ENCODE measurements at regions not wholly inside any gene's neighbourhood (a gene's known extent, or its start where the extent isn't known, plus 50 kb on each side); places are given as distances from the start of the nearest gene placed in this dataset.

GRCh38 chr1:62373221-62373620 lies 54.0 kb upstream of the KANK4 start:
- Histone ChIP-seq H3K27me3 (replicated peaks in 1 of 2; ENCODE audit: control insufficient read depth in 2 of 2, insufficient read depth in 2 of 2, low read length in 1 of 2) (no peaks in the 10 kb centered on the region), H4K20me1 (ENCODE audit: control insufficient read depth, insufficient read depth) (no peaks in the 10 kb centered on the region), H3K9me3 (replicated peaks; ENCODE audit: control insufficient read depth, insufficient read depth, low read length) (no peaks in the 10 kb centered on the region), H3K36me3 (ENCODE audit: control insufficient read depth in 2 of 2, insufficient read depth in 2 of 2, low read length in 1 of 2) (no peaks in the 10 kb centered on the region), H3K9ac (ENCODE audit: control insufficient read depth, insufficient read depth, low read length) (no peak overlapping the region), H3K4me1 (ENCODE audit: control insufficient read depth, insufficient read depth, low read length) (no peaks in the 10 kb centered on the region), H3K4me3 (no peak overlapping the region), H3K27ac (ENCODE audit: control insufficient read depth, insufficient read depth) (no peak overlapping the region), H2AFZ (ENCODE audit: control insufficient read depth, low read depth, low read length) (no peak overlapping the region), H3K79me2 (ENCODE audit: control insufficient read depth, insufficient read depth, low read length) (no peaks in the 10 kb centered on the region), H3K4me2 (ENCODE audit: control insufficient read depth, insufficient read depth) (no peak overlapping the region)
- SMC1A ChIA-PET (ENCODE audit: uncharacterized antibody, unreplicated experiment), result no interaction called here
- CTCF ChIA-PET, result interaction anchor here (0.6 kb wide), 1 partner anchor 570 kb away, joined by 3 read pairs; no protein-coding TSS in a partner anchor
- ATAC-seq (no peak), DNase-seq (ENCODE audit: low read depth, low spot score) (no peak), FAIRE-seq (no peak)
- BruUV-seq (replicated peaks), result no TSS peak
- RAD21 ChIA-PET (ENCODE audit: unreplicated experiment), result no interaction called here
- POLR2A ChIA-PET, result no interaction called here
- in situ Hi-C loops (cut with MboI), result no loop called here
- no peak for TF ChIP-seq SMARCA5 (IDR thresholded peaks at IDR 0.05)
- no peak for TF ChIP-seq CHD4 (IDR thresholded peaks at IDR 0.05)
- no peak for TF ChIP-seq E4F1 (IDR thresholded peaks at IDR 0.05; ENCODE audit: borderline replicate concordance, partially characterized antibody)
- no peak for TF ChIP-seq TBL1XR1 (IDR thresholded peaks at IDR 0.05; ENCODE audit: low read depth, low read length)
- TF ChIP-seq POU2F2 (IDR thresholded peaks at IDR 0.05; ENCODE audit: borderline replicate concordance, low read depth, low read length), result no peak
- TF ChIP-seq REST (IDR thresholded peaks at IDR 0.05; ENCODE audit: low read depth, low read length), result no peak
- intact Hi-C loops (cut with micrococcal nuclease; ENCODE audit: unreplicated experiment), result no loop called here
- WGBS (ENCODE audit: insufficient coverage, insufficient replicate concordance, low lambda C conversion rate, missing lambda C conversion rate), result 64% methylated on average over 5 of the region's 5 CpGs
